HEK293T (cell line): ENCODE measurements at regions not wholly inside any gene's neighbourhood (a gene's known extent, or its start where the extent isn't known, plus 50 kb on each side); places are given as distances from the start of the nearest gene placed in this dataset.

ENCODE experiments used
- CTCF ChIA-PET: fragments of 350-600 bp; formaldehyde crosslinking; extraction: SDS; loops from one replicate; lab custom pipeline; 2021; ENCODE audit warnings: antibody characterized with exemption, inconsistent platforms; lab: Yijun Ruan, JAX
- POLR2A ChIA-PET: fragments of 350-600 bp; formaldehyde crosslinking; extraction: SDS; loops from one replicate; lab custom pipeline; 2020; ENCODE audit warnings: antibody characterized with exemption, inconsistent platforms; lab: Yijun Ruan, JAX
- DNase-seq: peaks from one replicate; pipeline ENCODE4 v3.0.0; 2012; ENCODE audit warnings: mixed read lengths; ENCODE audit errors: extremely low spot score
- ARNT ChIP-seq: fragments of 450-650 bp; IDR thresholded peaks from 2 replicates; pipeline ENCODE4 v1.6.1; 2017; ENCODE audit warnings: mild to moderate bottlenecking
- BHLHE40 ChIP-seq: fragments of 450-650 bp; IDR thresholded peaks from 2 replicates; pipeline ENCODE4 v1.6.1; 2016; ENCODE audit warnings: mild to moderate bottlenecking, moderate library complexity, borderline replicate concordance
- CTBP1 ChIP-seq: fragments of 450-650 bp; IDR thresholded peaks from 2 replicates; pipeline ENCODE4 v1.6.1; 2016; ENCODE audit warnings: borderline replicate concordance
- ELF4 ChIP-seq: fragments of 450-650 bp; IDR thresholded peaks from 2 replicates; pipeline ENCODE4 v1.6.1; 2017; ENCODE audit warnings: antibody characterized with exemption
- FOXA1 ChIP-seq: fragments of 450-650 bp; IDR thresholded peaks from 2 replicates; pipeline ENCODE4 v1.6.1; 2016; ENCODE audit warnings: mild to moderate bottlenecking
- FOXK2 ChIP-seq: fragments of 450-650 bp; IDR thresholded peaks from 2 replicates; pipeline ENCODE4 v1.6.1; 2016; ENCODE audit warnings: mild to moderate bottlenecking
- FOXM1 ChIP-seq: fragments of 450-650 bp; IDR thresholded peaks from 2 replicates; pipeline ENCODE4 v1.6.1; 2017; ENCODE audit warnings: mild to moderate bottlenecking, borderline replicate concordance
- HDGF ChIP-seq: fragments of 450-650 bp; IDR thresholded peaks from 2 replicates; pipeline ENCODE4 v1.6.1; 2017; ENCODE audit warnings: antibody characterized with exemption, borderline replicate concordance
- L3MBTL2 ChIP-seq: fragments of 450-650 bp; conservative IDR thresholded peaks from 2 replicates; pipeline ENCODE4 v1.6.1; 2016; ENCODE audit warnings: mild to moderate bottlenecking
- LEF1 ChIP-seq: fragments of 450-650 bp; IDR thresholded peaks from 2 replicates; pipeline ENCODE4 v1.6.1; 2017; ENCODE audit warnings: mild to moderate bottlenecking, borderline replicate concordance
- NFRKB ChIP-seq: fragments of 450-650 bp; IDR thresholded peaks from 2 replicates; pipeline ENCODE4 v1.6.1; 2016; ENCODE audit warnings: mild to moderate bottlenecking, moderate library complexity
- SP1 ChIP-seq: fragments of 450-650 bp; IDR thresholded peaks from 2 replicates; pipeline ENCODE4 v1.6.1; 2017
- SUZ12 ChIP-seq: fragments of 450-650 bp; IDR thresholded peaks from 2 replicates; pipeline ENCODE4 v1.6.1; 2016; ENCODE audit warnings: mild to moderate bottlenecking
- TARDBP ChIP-seq: fragments of 450-650 bp; IDR thresholded peaks from 2 replicates; pipeline ENCODE4 v1.6.1; 2016
- ZNF384 ChIP-seq: fragments of 450-650 bp; IDR thresholded peaks from 2 replicates; pipeline ENCODE4 v1.6.1; 2016
- TF ChIP-seq, protein P1 (sequence below): fragments of 450-650 bp; IDR thresholded peaks from 2 replicates; pipeline ENCODE4 v1.6.1; 2016

DNA sequence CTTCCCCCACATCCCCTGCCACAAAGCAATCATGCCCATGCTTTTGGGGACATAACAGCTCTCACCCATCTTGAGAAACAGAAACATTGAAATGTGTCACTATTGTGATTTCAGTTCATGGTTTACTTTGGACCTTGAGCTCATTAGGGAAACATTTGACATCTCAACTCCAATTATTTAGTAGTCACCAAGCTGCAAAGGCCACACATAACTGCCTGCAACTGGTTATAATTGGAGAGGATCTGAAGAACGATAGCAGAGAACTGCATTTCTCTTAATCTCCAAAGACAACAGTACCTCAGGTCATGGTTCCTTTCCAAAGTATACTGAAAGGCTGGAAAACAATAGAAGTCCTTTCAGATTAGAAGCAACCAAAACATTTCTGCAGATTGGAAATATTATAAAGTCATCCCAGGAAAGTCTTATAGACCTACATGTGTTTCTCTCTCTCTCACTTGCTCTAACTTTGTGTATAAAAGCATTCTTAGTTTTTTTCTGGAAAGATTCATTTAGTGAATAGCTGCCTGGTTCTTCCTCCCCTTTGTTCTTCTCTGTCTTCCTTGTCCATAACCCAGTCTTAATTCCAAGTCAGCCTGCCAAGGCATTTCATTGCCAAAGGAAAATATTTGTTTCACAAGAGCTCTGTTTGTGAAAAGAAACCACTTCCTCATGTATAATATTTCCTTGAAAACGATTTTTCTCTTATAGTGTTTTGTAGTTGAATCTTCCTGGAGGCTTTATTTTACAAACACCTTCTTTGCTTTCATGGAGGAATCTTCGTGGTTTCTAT, 426.8 kb downstream of the ADGRL2 start:
- DNase-seq = no peak
- no peak for TF ChIP-seq FOXK2
- no peak for TF ChIP-seq ZNF384
- no peak for TF ChIP-seq TARDBP
- TF ChIP-seq FOXA1 = no peak
- TF ChIP-seq CTBP1 = no peak
- no peak for TF ChIP-seq LEF1
- no peak for TF ChIP-seq ARNT
- TF ChIP-seq BHLHE40 = no peak
- no peak for TF ChIP-seq L3MBTL2
- POLR2A ChIA-PET = no interaction called here
- CTCF ChIA-PET = interaction anchor here (0.7 kb wide), 1 partner anchor 107 kb away, joined by 4 read pairs; no protein-coding TSS in a partner anchor

DNA sequence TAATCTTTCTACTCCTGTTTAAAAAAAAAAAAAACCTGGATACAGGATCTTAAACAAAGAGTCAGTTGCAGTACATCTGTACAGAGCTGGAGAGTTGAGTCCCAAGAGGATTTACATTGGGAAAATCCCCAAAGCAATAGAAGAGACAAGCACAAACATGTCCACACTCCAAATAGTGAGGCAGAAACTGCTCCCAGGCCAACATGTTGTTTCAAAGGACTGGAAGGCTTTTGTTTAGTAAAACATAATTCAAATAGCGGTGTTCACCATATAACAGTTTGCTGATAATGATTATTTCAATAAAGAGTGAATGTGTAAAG, 425.4 kb downstream of the ADGRL2 start:
- no peak for DNase-seq

DNA sequence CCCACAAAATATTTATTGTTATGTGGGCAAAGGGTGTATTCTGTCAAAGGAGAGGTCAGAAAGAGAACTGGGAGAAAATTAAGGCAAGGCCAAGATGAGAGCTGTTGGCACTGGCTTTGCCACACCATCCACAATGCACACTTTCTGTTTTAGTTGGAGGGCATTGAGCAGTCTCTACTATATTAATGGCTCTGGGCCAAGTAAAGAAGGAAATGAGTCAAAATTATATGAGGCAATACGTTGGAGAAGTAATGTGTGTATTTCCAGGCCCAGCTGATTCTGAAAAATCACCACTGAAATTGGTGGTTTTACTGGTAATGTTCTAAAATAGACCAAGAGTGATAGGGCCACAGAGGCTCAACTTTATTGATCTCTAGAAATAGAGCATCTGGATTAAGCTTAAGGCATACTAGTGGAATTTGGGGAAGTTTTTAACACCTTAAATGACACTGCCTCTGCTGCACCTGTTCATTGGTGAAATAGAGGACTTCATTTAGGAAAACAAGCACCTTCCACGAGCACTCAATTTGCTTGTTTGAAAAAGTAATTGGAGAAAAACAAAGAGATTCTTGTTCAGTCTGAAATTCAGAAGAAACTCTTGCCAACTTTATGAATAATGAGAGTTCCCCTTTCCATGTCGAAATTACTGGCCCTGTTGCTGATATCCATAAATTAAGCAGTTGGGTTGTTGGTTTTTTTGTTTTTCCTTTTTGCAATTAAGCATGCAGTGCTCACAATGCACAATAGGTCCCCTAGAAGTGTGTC, 424.9 kb downstream of the ADGRL2 start:
- POLR2A ChIA-PET = no interaction called here
- TF ChIP-seq, protein P1, sequence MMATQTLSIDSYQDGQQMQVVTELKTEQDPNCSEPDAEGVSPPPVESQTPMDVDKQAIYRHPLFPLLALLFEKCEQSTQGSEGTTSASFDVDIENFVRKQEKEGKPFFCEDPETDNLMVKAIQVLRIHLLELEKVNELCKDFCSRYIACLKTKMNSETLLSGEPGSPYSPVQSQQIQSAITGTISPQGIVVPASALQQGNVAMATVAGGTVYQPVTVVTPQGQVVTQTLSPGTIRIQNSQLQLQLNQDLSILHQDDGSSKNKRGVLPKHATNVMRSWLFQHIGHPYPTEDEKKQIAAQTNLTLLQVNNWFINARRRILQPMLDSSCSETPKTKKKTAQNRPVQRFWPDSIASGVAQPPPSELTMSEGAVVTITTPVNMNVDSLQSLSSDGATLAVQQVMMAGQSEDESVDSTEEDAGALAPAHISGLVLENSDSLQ = no peak
- TF ChIP-seq ZNF384 = no peak
- no peak for TF ChIP-seq TARDBP
- no peak for TF ChIP-seq SUZ12
- no peak for TF ChIP-seq FOXK2
- TF ChIP-seq NFRKB = no peak
- TF ChIP-seq BHLHE40 = no peak
- TF ChIP-seq FOXM1 = no peak
- no peak for TF ChIP-seq SP1
- TF ChIP-seq CTBP1 = no peak
- TF ChIP-seq HDGF = no peak
- TF ChIP-seq L3MBTL2 = no peak
- TF ChIP-seq ELF4 = no peak
- CTCF ChIA-PET = no interaction called here
- DNase-seq = no peak

More for the DNA sequence above, 425.4 kb downstream of the ADGRL2 start:
- CTCF ChIA-PET = no interaction called here
- POLR2A ChIA-PET = no interaction called here
- no peak for TF ChIP-seq FOXM1
- no peak for TF ChIP-seq TARDBP
- no peak for TF ChIP-seq FOXA1
- no peak for TF ChIP-seq SP1
- no peak for TF ChIP-seq HDGF
- TF ChIP-seq FOXK2 = no peak
- no peak for TF ChIP-seq ELF4
- no peak for TF ChIP-seq ZNF384
- no peak for TF ChIP-seq ARNT
- TF ChIP-seq SUZ12 = no peak
- no peak for TF ChIP-seq L3MBTL2
- no peak for TF ChIP-seq CTBP1
- TF ChIP-seq BHLHE40 = no peak
- TF ChIP-seq NFRKB = no peak
- TF ChIP-seq, protein P1 = no peak

DNA sequence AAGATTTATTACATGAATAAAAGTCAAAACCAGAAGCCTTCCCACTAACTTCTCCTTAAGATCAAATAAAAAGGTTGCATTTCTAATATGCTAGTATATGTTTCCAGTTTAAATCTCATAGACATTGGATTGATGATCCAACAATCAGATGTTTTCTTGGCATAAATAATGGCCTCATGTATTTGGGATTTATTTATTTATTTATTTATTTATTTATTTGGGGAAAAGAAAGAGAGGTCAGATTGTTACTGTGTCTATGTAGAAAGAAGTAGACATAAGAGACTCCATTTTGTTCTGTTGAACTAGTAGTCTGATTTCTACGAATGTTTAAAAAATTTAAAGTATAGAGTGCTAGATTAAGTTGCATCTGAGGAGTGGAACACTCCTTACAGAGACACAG, 422.4 kb downstream of the ADGRL2 start:
- ChIA-PET CTCF (no interaction called here), POLR2A (no interaction called here)
- no peak for DNase-seq
- TF ChIP-seq FOXA1 = no peak
- TF ChIP-seq SP1 = no peak
- no peak for TF ChIP-seq BHLHE40
- TF ChIP-seq FOXK2 = no peak
- no peak for TF ChIP-seq ELF4
- TF ChIP-seq ARNT = no peak
- TF ChIP-seq ZNF384 = no peak
- no peak for TF ChIP-seq LEF1
- TF ChIP-seq CTBP1 = no peak
- TF ChIP-seq HDGF = no peak
- no peak for TF ChIP-seq FOXM1

DNA sequence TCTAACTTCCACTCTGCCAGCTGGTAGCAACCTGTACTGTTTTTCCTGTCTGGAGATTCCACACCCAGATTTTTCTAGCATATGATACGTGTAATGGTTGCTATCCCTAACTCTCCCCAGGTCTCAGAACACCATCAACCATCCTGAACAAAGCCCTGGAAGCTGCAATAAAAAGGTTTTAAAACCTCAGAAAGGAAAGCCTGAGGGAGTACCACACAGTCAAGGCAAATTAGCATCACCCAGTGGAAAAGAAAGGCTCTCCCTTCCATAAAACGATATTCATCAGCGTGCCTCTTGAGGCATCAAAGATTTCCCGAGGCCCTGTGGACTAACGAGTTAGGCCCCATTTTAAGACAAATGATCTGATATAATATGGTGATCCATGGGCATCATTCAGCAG, 421.0 kb downstream of the ADGRL2 start:
- ChIA-PET POLR2A (no interaction called here), CTCF (no interaction called here)
- no peak for TF ChIP-seq FOXM1
- no peak for TF ChIP-seq SUZ12
- no peak for TF ChIP-seq FOXA1
- no peak for TF ChIP-seq NFRKB
- no peak for TF ChIP-seq HDGF
- no peak for TF ChIP-seq ARNT
- no peak for TF ChIP-seq TARDBP
- TF ChIP-seq, protein P1 = no peak
- TF ChIP-seq SP1 = no peak
- TF ChIP-seq LEF1 = no peak
- no peak for TF ChIP-seq BHLHE40
- no peak for TF ChIP-seq FOXK2
- TF ChIP-seq ELF4 = no peak
- no peak for TF ChIP-seq ZNF384
- TF ChIP-seq CTBP1 = no peak
- DNase-seq = no peak
